DND-41 (cell line): ENCODE measurements at regions not wholly inside any gene's neighbourhood (a gene's known extent, or its start where the extent isn't known, plus 50 kb on each side); places are given as distances from the start of the nearest gene placed in this dataset.

Experiments used
- ATAC-seq: fragments of 200-7000 bp; cut with Tn5 transposase; 3 replicates; pipeline ENCODE4 v1.9.1; 2021; ENCODE audit warnings: low read depth; ENCODE audit not compliant: insufficient read depth
- DNase-seq: peaks from one replicate; pipeline ENCODE4 v3.0.0-alpha.2; 2020
- H2AFZ ChIP-seq: 2 replicates; pipeline ENCODE4 v1.6.0; 2012; ENCODE audit warnings: low read depth, low read length
- H3K27ac ChIP-seq: 2 replicates; pipeline ENCODE4 v1.5.1; 2012; ENCODE audit warnings: low read length, inconsistent platforms
- H3K27me3 ChIP-seq: fragments of 200-600 bp; sonication (generic); 2 replicates; pipeline ENCODE4 v1.6.0; 2012; ENCODE audit warnings: low read length, mild to moderate bottlenecking, inconsistent platforms; ENCODE audit not compliant: insufficient read depth, poor library complexity
- H3K36me3 ChIP-seq: 2 replicates; pipeline ENCODE4 v1.5.1; 2012; ENCODE audit warnings: low read length, inconsistent platforms; ENCODE audit not compliant: insufficient read depth
- H3K4me1 ChIP-seq: 2 replicates; pipeline ENCODE4 v1.5.1; 2012; ENCODE audit warnings: mild to moderate bottlenecking, low read length; ENCODE audit not compliant: insufficient read depth
- H3K4me2 ChIP-seq: 2 replicates; pipeline ENCODE4 v1.6.0; 2012; ENCODE audit warnings: mild to moderate bottlenecking, moderate library complexity, low read length, inconsistent platforms; ENCODE audit not compliant: insufficient read depth
- H3K4me3 ChIP-seq, 2 experiments: fragments of 200-600 bp in 1 of 2; shearing (Covaris generic) in 1 of 2; 2 replicates each; pipeline ENCODE4 v1.5.1; 2012 to 2016; ENCODE audit warnings: inconsistent platforms in 2 of 2, low read length in 2 of 2, mild to moderate bottlenecking in 2 of 2, low read depth in 1 of 2, moderate library complexity in 1 of 2
- H3K79me2 ChIP-seq: 2 replicates; pipeline ENCODE4 v1.6.0; 2012; ENCODE audit warnings: low read length, inconsistent platforms; ENCODE audit not compliant: insufficient read depth
- H3K9ac ChIP-seq: 2 replicates; pipeline ENCODE4 v1.6.0; 2012; ENCODE audit warnings: low read depth, mild to moderate bottlenecking, inconsistent platforms, low read length, moderate library complexity
- H3K9me3 ChIP-seq: 2 replicates; pipeline ENCODE4 v1.5.1; 2012; ENCODE audit warnings: low read length, moderate library complexity, mild to moderate bottlenecking, inconsistent platforms; ENCODE audit not compliant: insufficient read depth, severe bottlenecking
- H4K20me1 ChIP-seq: 2 replicates; pipeline ENCODE4 v1.6.0; 2012; ENCODE audit warnings: low read length; ENCODE audit not compliant: insufficient read depth
- CTCF ChIP-seq: IDR thresholded peaks from 2 replicates; pipeline ENCODE4 v1.5.1; 2012; ENCODE audit warnings: borderline replicate concordance, low read length, moderate library complexity, mild to moderate bottlenecking; ENCODE audit not compliant: poor library complexity, severe bottlenecking; ENCODE audit errors: extremely low read depth
- EZH2 ChIP-seq: IDR thresholded peaks from 3 replicates; pipeline ENCODE4 v1.6.1; 2012; ENCODE audit warnings: borderline replicate concordance, low read depth, mild to moderate bottlenecking, moderate library complexity, low read length, inconsistent platforms; ENCODE audit not compliant: severe bottlenecking

- TF ChIP-seq EZH2 (no peak), CTCF (no peak)
- no peaks in the 10 kb centered on the region for H4K20me1 ChIP-seq
- no peaks in the 10 kb centered on the region for H3K9me3 ChIP-seq
- no peak for DNase-seq
- no peaks in the 10 kb centered on the region for H3K4me1 ChIP-seq
- ATAC-seq: no peak
- no peaks in the 10 kb centered on the region for H3K36me3 ChIP-seq
- H3K9ac ChIP-seq: no peak overlapping the region
- H3K27ac ChIP-seq: no peak overlapping the region
- H3K27me3 ChIP-seq: no peaks in the 10 kb centered on the region
- no peak overlapping the region for H3K4me3 ChIP-seq
- no peak overlapping the region for H3K4me2 ChIP-seq
- H3K79me2 ChIP-seq: no peaks in the 10 kb centered on the region
- H2AFZ ChIP-seq: no peak overlapping the region
These were observed 982.2 kb upstream of the FBXO33 start for GRCh38 chr14:40414386-40414785.

- no peak for ATAC-seq
- H3K79me2 ChIP-seq: no peaks in the 10 kb centered on the region
- H3K9ac ChIP-seq: no peak overlapping the region
- no peaks in the 10 kb centered on the region for H3K9me3 ChIP-seq
- no peaks in the 10 kb centered on the region for H4K20me1 ChIP-seq
- no peak overlapping the region for H3K27ac ChIP-seq
- no peaks in the 10 kb centered on the region for H3K27me3 ChIP-seq
- DNase-seq: no peak
- no peak overlapping the region for H3K4me2 ChIP-seq
- H2AFZ ChIP-seq: no peak overlapping the region
- H3K36me3 ChIP-seq: no peaks in the 10 kb centered on the region
- TF ChIP-seq EZH2: no peak
- TF ChIP-seq CTCF: no peak
- no peak overlapping the region for H3K4me3 ChIP-seq
- no peaks in the 10 kb centered on the region for H3K4me1 ChIP-seq
These were observed 980.9 kb upstream of the FBXO33 start for GRCh38 chr14:40413136-40413535.

- no peak for DNase-seq
- H3K4me3 ChIP-seq: no peak overlapping the region
- TF ChIP-seq EZH2 (no peak), CTCF (no peak)
- no peaks in the 10 kb centered on the region for H3K79me2 ChIP-seq
- no peaks in the 10 kb centered on the region for H3K36me3 ChIP-seq
- H3K4me2 ChIP-seq: no peak overlapping the region
- H3K9me3 ChIP-seq: peaks cover 17% of the 10 kb centered on the region
- no peaks in the 10 kb centered on the region for H3K27me3 ChIP-seq
- H3K4me1 ChIP-seq: no peaks in the 10 kb centered on the region
- no peak overlapping the region for H3K27ac ChIP-seq
- no peak for ATAC-seq
- no peak overlapping the region for H3K9ac ChIP-seq
- no peaks in the 10 kb centered on the region for H4K20me1 ChIP-seq
- H2AFZ ChIP-seq: no peak overlapping the region
These were observed 978.5 kb upstream of the FBXO33 start for GRCh38 chr14:40410708-40411107.

- no peak for ATAC-seq
These were observed 970.7 kb upstream of the FBXO33 start for GRCh38 chr14:40402957-40403356.

More at GRCh38 chr14:40402957-40403356, 970.7 kb upstream of the FBXO33 start:
- no peaks in the 10 kb centered on the region for H3K79me2 ChIP-seq
- peaks cover 16% of the 10 kb centered on the region for H3K9me3 ChIP-seq
- no peak overlapping the region for H3K9ac ChIP-seq
- no peak for DNase-seq
- no peaks in the 10 kb centered on the region for H3K27me3 ChIP-seq
- H3K36me3 ChIP-seq: no peaks in the 10 kb centered on the region
- H3K4me1 ChIP-seq: no peaks in the 10 kb centered on the region
- H3K4me2 ChIP-seq: no peak overlapping the region
- no peak overlapping the region for H3K4me3 ChIP-seq
- no peak overlapping the region for H3K27ac ChIP-seq
- no peaks in the 10 kb centered on the region for H4K20me1 ChIP-seq
- H2AFZ ChIP-seq: no peak overlapping the region
- TF ChIP-seq CTCF (no peak), EZH2 (no peak)
